K562 (cell line): ENCODE measurements at regions not wholly inside any gene's neighbourhood (a gene's known extent, or its start where the extent isn't known, plus 50 kb on each side); places are given as distances from the start of the nearest gene placed in this dataset.

Experiments
- ATAC-seq: fragments of 200-7000 bp; cut with Tn5 transposase; 3 replicates; pipeline ENCODE4 v1.9.1; 2020; ENCODE audit warnings: moderate library complexity
- BruUV-seq: library from RNA; stranded (reverse); fragments of 400-500 nt; replicated peaks from 2 replicates; lab custom pipeline; 2021; lab: Mats Ljungman, UMichigan
- CTCF ChIA-PET: fragments of 300-600 bp; formaldehyde crosslinking; extraction: SDS; loops from one replicate; lab custom pipeline; 2021; ENCODE audit warnings: low intra/inter-chr PET ratio; lab: Yijun Ruan, JAX
- POLR2A ChIA-PET: fragments of 300-600, 350-650 bp; sonication (Branson Sonifier 250); formaldehyde crosslinking; extraction: SDS; loops from one replicate; lab custom pipeline; 2021; ENCODE audit warnings: antibody characterized with exemption, inconsistent platforms; lab: Yijun Ruan, JAX
- DNase-seq, 4 experiments: peaks; one replicate each; pipeline versions ENCODE4 v3.0.0 to v3.0.0-alpha.2; 2011 to 2018; ENCODE audit warnings: low spot score in 3 of 4, mixed read lengths in 3 of 4; ENCODE audit errors: extremely low read depth in 1 of 4
- FAIRE-seq: peaks from 2 replicates; lab custom pipeline; 2011; peaks lifted over from hg19 to GRCh38; lab: Jason Lieb, UNC
- H2AFZ ChIP-seq: 2 replicates; pipeline ENCODE4 v1.6.0; 2011; ENCODE audit warnings: low read depth, low read length, control low read depth, inconsistent platforms
- H3K27ac ChIP-seq: fragments of 200-600 bp; 3 replicates; pipeline ENCODE4 v1.8.0; 2011; ENCODE audit warnings: low read depth, mild to moderate bottlenecking, control low read depth, inconsistent platforms, low read length, moderate library complexity, mixed read lengths; ENCODE audit errors: extremely low read depth
- H3K27me3 ChIP-seq, 2 experiments: fragments of 300-600 bp in 1 of 2; 2 replicates in 1 of 2; 3 replicates in 1 of 2; pipeline versions ENCODE4 v1.6.0 to v1.8.0; 2011; ENCODE audit warnings: inconsistent platforms in 2 of 2, low read length in 2 of 2, mild to moderate bottlenecking in 1 of 2, mixed read lengths in 1 of 2, moderate library complexity in 1 of 2; ENCODE audit not compliant: control insufficient read depth in 2 of 2, insufficient read depth in 2 of 2
- H3K36me3 ChIP-seq: fragments of 300-600 bp; 3 replicates; pipeline ENCODE4 v1.8.0; 2011; ENCODE audit warnings: mild to moderate bottlenecking, low read length, inconsistent platforms; ENCODE audit not compliant: control insufficient read depth, insufficient read depth
- H3K4me1 ChIP-seq, 2 experiments: fragments of 200-600 bp in 1 of 2; replicated peaks in 1 of 2; 2 replicates in 1 of 2; 3 replicates in 1 of 2; pipeline versions ENCODE4 v1.5.1 to v1.8.0; 2011; ENCODE audit warnings: inconsistent platforms in 2 of 2, low read length in 2 of 2, mild to moderate bottlenecking in 1 of 2, mixed read lengths in 1 of 2, moderate library complexity in 1 of 2; ENCODE audit not compliant: control insufficient read depth in 2 of 2, insufficient read depth in 2 of 2
- H3K4me2 ChIP-seq: 2 replicates; pipeline ENCODE4 v1.6.1; 2011; ENCODE audit warnings: low read length, control low read depth, inconsistent platforms, mixed read lengths; ENCODE audit not compliant: insufficient read depth
- H3K4me3 ChIP-seq: fragments of 200-600 bp; sonication (generic), shearing (Covaris generic); 2 replicates; pipeline ENCODE4 v1.5.1; 2016; ENCODE audit warnings: control low read depth, inconsistent platforms
- H3K79me2 ChIP-seq: fragments of 200-600 bp; 3 replicates; pipeline ENCODE4 v1.8.0; 2011; ENCODE audit warnings: low read length, inconsistent platforms; ENCODE audit not compliant: control insufficient read depth, insufficient read depth
- H3K9ac ChIP-seq, 2 experiments: 2 replicates each; pipeline versions ENCODE4 v1.6.0 to v1.6.1; 2011; ENCODE audit warnings: low read depth in 2 of 2, low read length in 2 of 2, control low read depth in 1 of 2, inconsistent platforms in 1 of 2, mild to moderate bottlenecking in 1 of 2, mixed read lengths in 1 of 2; ENCODE audit not compliant: insufficient read depth in 1 of 2
- H3K9me1 ChIP-seq: one replicate; pipeline ENCODE4 v1.6.0; 2011; ENCODE audit warnings: inconsistent platforms, mild to moderate bottlenecking, low read length, moderate library complexity; ENCODE audit not compliant: control insufficient read depth, insufficient read depth
- H3K9me3 ChIP-seq: replicated peaks from 2 replicates; pipeline ENCODE4 v1.5.1; 2011; ENCODE audit warnings: low read depth, low read length, inconsistent platforms; ENCODE audit not compliant: control insufficient read depth, insufficient read depth
- H4K20me1 ChIP-seq: replicated peaks from 2 replicates; pipeline ENCODE4 v1.6.1; 2011; ENCODE audit warnings: low read length, inconsistent platforms, mixed read lengths; ENCODE audit not compliant: control insufficient read depth, insufficient read depth
- ARID4B ChIP-seq: sonication (generic); formaldehyde crosslinking; IDR thresholded peaks from 2 replicates; pipeline ENCODE4 v1.8.0; 2022; ENCODE audit warnings: mild to moderate bottlenecking, missing genetic modification reagents
- BCOR ChIP-seq: fragments of 450-650 bp; IDR thresholded peaks from 2 replicates; pipeline ENCODE4 v1.6.1; 2016
- CTCFL ChIP-seq: IDR thresholded peaks from 2 replicates; pipeline ENCODE4 v1.6.1; 2011; ENCODE audit warnings: borderline replicate concordance, low read depth, mild to moderate bottlenecking, moderate library complexity, low read length; ENCODE audit not compliant: insufficient read depth, poor library complexity, severe bottlenecking
- DDX20 ChIP-seq: fragments of 450-650 bp; IDR thresholded peaks from 2 replicates; pipeline ENCODE4 v1.6.1; 2016; ENCODE audit warnings: missing genetic modification characterization, low read depth, mild to moderate bottlenecking, missing compliant biosample characterization, moderate library complexity
- E2F3 ChIP-seq: fragments of 250-450 bp; sonication (Bioruptor Pico); IDR thresholded peaks from 2 replicates; pipeline ENCODE4 v1.4.0; 2020; ENCODE audit warnings: mild to moderate bottlenecking
- EHMT2 ChIP-seq: fragments of 450-650 bp; IDR thresholded peaks from 2 replicates; pipeline ENCODE4 v1.6.1; 2018; ENCODE audit warnings: antibody characterized with exemption
- KLF10 ChIP-seq: fragments of 250-450 bp; sonication (Bioruptor Pico); IDR thresholded peaks from 2 replicates; pipeline ENCODE4 v1.6.1; 2021; ENCODE audit warnings: matching md5 sums
- KLF13 ChIP-seq: fragments of 450-650 bp; IDR thresholded peaks from 2 replicates; pipeline ENCODE4 v1.6.1; 2016; ENCODE audit warnings: missing genetic modification characterization, low read depth, mild to moderate bottlenecking, missing compliant biosample characterization, moderate library complexity, borderline replicate concordance
- MTA3 ChIP-seq: fragments of 450-650 bp; formaldehyde crosslinking; IDR thresholded peaks from 2 replicates; pipeline ENCODE4 v1.6.1; 2017; ENCODE audit warnings: mild to moderate bottlenecking, borderline replicate concordance
- RBM14 ChIP-seq: fragments of 200-400 bp; formaldehyde crosslinking; IDR thresholded peaks from 2 replicates; pipeline ENCODE4 v1.6.1; 2018; ENCODE audit warnings: low read depth, mild to moderate bottlenecking, low read length, moderate library complexity, borderline replicate concordance; ENCODE audit not compliant: insufficient read depth
- ZKSCAN8 ChIP-seq: fragments of 200-800 bp; sonication (Bioruptor generic); IDR thresholded peaks from 2 replicates; pipeline ENCODE4 v1.6.1; 2016; ENCODE audit warnings: missing genetic modification characterization, missing compliant biosample characterization
- ZNF143 ChIP-seq: sonication (generic); formaldehyde crosslinking; IDR thresholded peaks from 2 replicates; pipeline ENCODE4 v1.9.0; 2022; ENCODE audit warnings: mild to moderate bottlenecking, missing genetic modification reagents
- ZNF583 ChIP-seq: fragments of 250-450 bp; sonication (Bioruptor Pico); IDR thresholded peaks from 2 replicates; pipeline ENCODE4 v1.4.0; 2020
- ZNF586 ChIP-seq: fragments of 450-650 bp; formaldehyde crosslinking; conservative IDR thresholded peaks from 2 replicates; pipeline ENCODE4 v1.4.0; 2020; ENCODE audit warnings: mild to moderate bottlenecking, moderate library complexity
- WGBS: fragments of 100-300 bp; shearing (Covaris generic); methylation state at CpG from one replicate; pipeline ENCODE4 v1.1.6; 2016; ENCODE audit warnings: low coverage, mixed read lengths; ENCODE audit not compliant: insufficient coverage; ENCODE audit errors: missing lambda C conversion rate; 5-methylcytosine and 5-hydroxymethylcytosine counted together
- in situ Hi-C: fragments of 300-500 bp; cut with MboI; formaldehyde crosslinking; loops from 4 replicates; pipeline ENCODE4 v1.15.0; 2018; ENCODE audit warnings: inconsistent platforms, mixed read lengths
- intact Hi-C: fragments of 100-400 bp; cut with micrococcal nuclease; formaldehyde crosslinking; loops from 2 replicates; pipeline ENCODE4 v1.14.2; 2022
- TF ChIP-seq, protein P1 (sequence below): fragments of 450-650 bp; conservative IDR thresholded peaks from 2 replicates; pipeline ENCODE4 v1.6.1; 2016; ENCODE audit warnings: missing genetic modification characterization, low read depth, mild to moderate bottlenecking, missing compliant biosample characterization, moderate library complexity

DNA sequence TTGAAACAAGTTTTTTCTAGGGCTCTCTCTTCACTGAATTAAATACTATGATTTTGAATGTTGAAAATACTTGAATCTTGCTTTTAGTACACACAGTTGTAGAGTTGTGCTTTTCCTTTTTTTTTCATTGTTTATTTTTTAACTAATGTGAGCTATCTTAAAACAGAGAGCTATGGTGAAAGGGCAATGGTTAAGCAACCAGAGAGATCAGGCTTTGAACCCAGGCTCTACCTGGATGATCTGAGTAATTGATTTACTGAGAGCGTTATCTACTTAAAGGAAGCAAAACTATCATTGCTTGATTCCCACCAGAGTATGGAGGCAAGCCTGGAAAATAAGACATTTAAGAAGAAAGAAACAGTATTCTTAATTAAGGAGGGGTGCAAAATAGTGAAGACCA lies 138.6 kb downstream of the DUSP6 start:
- ChIA-PET POLR2A (interaction anchor here (0.6 kb wide), 1 partner anchor 25 kb away, joined by 3 read pairs; no protein-coding TSS in a partner anchor), CTCF (no interaction called here)
- Histone ChIP-seq H3K79me2 (no peaks in the 10 kb centered on the region), H2AFZ (no peak overlapping the region), H3K4me1 (no peaks in the 10 kb centered on the region; a peak in 1 of 5 replicates), H3K27ac (no peak overlapping the region), H3K27me3 (no peaks in the 10 kb centered on the region), H4K20me1 (no peaks in the 10 kb centered on the region), H3K9me1 (no peaks in the 10 kb centered on the region), H3K4me3 (no peak overlapping the region), H3K4me2 (no peak overlapping the region), H3K36me3 (no peaks in the 10 kb centered on the region), H3K9ac (no peak overlapping the region), H3K9me3 (no peaks in the 10 kb centered on the region)
- no peak for FAIRE-seq
- 10% methylated on average over 1 of the region's 1 CpG for WGBS
- intact Hi-C loops: no loop called here
- in situ Hi-C loops: no loop called here
- no peak for DNase-seq
- no TSS peak for BruUV-seq
- ATAC-seq: no peak
- TF ChIP-seq KLF13 (tag): no peak
- TF ChIP-seq RBM14: no peak
- TF ChIP-seq DDX20 (tag): no peak
- no peak for TF ChIP-seq EHMT2
- no peak for TF ChIP-seq CTCFL
- TF ChIP-seq BCOR: no peak
- no peak for TF ChIP-seq E2F3 (CRISPR knock-in tag)
- TF ChIP-seq ZKSCAN8 (CRISPR knock-in tag): no peak
- TF ChIP-seq ARID4B (CRISPR knock-in tag): no peak
- TF ChIP-seq MTA3: no peak
- no peak for TF ChIP-seq ZNF586 (CRISPR knock-in tag)
- TF ChIP-seq ZNF583: no peak
- TF ChIP-seq ZNF143 (CRISPR knock-in tag): no peak
- no peak for TF ChIP-seq KLF10 (CRISPR knock-in tag)
- TF ChIP-seq, protein P1, sequence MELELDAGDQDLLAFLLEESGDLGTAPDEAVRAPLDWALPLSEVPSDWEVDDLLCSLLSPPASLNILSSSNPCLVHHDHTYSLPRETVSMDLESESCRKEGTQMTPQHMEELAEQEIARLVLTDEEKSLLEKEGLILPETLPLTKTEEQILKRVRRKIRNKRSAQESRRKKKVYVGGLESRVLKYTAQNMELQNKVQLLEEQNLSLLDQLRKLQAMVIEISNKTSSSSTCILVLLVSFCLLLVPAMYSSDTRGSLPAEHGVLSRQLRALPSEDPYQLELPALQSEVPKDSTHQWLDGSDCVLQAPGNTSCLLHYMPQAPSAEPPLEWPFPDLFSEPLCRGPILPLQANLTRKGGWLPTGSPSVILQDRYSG (tag): no peak
